ENCODE measurements at regions not wholly inside any gene's neighbourhood (a gene's known extent, or its start where the extent isn't known, plus 50 kb on each side); places are given as distances from the start of the nearest gene placed in this dataset.

DNA sequence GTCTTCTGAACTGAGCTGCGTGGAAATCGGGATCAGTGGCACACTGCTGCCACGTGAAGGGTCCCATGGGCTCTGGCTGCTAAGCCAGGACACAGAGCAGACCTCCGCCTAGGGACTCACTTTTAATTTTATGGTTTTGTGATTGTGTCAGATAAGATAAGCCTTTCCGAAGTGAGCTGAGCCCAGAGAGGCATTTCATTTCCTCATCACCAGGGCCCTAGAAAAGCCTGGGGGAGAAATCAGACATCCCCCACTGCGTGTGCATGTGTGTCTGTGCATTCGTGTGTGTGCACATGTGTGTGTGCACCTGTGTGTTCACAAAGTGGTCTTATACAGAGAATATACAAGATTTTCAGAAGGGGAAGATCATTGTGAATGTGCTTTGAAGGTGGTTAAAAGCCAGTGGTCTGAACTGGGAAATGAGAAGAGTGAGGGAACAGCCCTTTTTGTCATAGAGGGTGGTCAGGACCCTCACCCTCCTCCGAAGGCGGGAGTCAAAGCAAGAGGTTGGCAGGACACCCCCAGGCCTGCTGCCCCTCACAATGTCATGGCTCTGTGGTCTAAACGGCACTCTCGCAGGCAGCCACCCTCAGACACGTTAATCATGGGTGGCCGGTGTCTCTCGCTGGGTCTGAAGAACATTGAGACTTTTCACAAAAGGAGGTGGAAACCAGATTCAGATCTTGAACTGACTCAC, 176.1 kb upstream of the PFKP start:
- TF ChIP-seq, protein P1, sequence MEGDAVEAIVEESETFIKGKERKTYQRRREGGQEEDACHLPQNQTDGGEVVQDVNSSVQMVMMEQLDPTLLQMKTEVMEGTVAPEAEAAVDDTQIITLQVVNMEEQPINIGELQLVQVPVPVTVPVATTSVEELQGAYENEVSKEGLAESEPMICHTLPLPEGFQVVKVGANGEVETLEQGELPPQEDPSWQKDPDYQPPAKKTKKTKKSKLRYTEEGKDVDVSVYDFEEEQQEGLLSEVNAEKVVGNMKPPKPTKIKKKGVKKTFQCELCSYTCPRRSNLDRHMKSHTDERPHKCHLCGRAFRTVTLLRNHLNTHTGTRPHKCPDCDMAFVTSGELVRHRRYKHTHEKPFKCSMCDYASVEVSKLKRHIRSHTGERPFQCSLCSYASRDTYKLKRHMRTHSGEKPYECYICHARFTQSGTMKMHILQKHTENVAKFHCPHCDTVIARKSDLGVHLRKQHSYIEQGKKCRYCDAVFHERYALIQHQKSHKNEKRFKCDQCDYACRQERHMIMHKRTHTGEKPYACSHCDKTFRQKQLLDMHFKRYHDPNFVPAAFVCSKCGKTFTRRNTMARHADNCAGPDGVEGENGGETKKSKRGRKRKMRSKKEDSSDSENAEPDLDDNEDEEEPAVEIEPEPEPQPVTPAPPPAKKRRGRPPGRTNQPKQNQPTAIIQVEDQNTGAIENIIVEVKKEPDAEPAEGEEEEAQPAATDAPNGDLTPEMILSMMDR (IDR thresholded peaks at IDR 0.05) = no peak
- TF ChIP-seq RORB (CRISPR knock-in tag; IDR thresholded peaks at IDR 0.05) (no peak), TCF7 (CRISPR knock-in tag; IDR thresholded peaks at IDR 0.05; ENCODE audit: low read depth) (no peak), ZNF121 (CRISPR knock-in tag; IDR thresholded peaks at IDR 0.05) (no peak), TP53 (CRISPR knock-in tag; IDR thresholded peaks at IDR 0.05) (no peak), NR2C2 (CRISPR knock-in tag; IDR thresholded peaks at IDR 0.05) (no peak), ZNF396 (CRISPR knock-in tag; IDR thresholded peaks at IDR 0.05; ENCODE audit: borderline replicate concordance) (no peak)
- TF ChIP-seq, protein P2, sequence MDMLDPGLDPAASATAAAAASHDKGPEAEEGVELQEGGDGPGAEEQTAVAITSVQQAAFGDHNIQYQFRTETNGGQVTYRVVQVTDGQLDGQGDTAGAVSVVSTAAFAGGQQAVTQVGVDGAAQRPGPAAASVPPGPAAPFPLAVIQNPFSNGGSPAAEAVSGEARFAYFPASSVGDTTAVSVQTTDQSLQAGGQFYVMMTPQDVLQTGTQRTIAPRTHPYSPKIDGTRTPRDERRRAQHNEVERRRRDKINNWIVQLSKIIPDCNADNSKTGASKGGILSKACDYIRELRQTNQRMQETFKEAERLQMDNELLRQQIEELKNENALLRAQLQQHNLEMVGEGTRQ (CRISPR knock-in tag; IDR thresholded peaks at IDR 0.05) = no peak
- TF ChIP-seq, protein P3, sequence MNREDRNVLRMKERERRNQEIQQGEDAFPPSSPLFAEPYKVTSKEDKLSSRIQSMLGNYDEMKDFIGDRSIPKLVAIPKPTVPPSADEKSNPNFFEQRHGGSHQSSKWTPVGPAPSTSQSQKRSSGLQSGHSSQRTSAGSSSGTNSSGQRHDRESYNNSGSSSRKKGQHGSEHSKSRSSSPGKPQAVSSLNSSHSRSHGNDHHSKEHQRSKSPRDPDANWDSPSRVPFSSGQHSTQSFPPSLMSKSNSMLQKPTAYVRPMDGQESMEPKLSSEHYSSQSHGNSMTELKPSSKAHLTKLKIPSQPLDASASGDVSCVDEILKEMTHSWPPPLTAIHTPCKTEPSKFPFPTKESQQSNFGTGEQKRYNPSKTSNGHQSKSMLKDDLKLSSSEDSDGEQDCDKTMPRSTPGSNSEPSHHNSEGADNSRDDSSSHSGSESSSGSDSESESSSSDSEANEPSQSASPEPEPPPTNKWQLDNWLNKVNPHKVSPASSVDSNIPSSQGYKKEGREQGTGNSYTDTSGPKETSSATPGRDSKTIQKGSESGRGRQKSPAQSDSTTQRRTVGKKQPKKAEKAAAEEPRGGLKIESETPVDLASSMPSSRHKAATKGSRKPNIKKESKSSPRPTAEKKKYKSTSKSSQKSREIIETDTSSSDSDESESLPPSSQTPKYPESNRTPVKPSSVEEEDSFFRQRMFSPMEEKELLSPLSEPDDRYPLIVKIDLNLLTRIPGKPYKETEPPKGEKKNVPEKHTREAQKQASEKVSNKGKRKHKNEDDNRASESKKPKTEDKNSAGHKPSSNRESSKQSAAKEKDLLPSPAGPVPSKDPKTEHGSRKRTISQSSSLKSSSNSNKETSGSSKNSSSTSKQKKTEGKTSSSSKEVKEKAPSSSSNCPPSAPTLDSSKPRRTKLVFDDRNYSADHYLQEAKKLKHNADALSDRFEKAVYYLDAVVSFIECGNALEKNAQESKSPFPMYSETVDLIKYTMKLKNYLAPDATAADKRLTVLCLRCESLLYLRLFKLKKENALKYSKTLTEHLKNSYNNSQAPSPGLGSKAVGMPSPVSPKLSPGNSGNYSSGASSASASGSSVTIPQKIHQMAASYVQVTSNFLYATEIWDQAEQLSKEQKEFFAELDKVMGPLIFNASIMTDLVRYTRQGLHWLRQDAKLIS (CRISPR knock-in tag; IDR thresholded peaks at IDR 0.05; ENCODE audit: borderline replicate concordance) = no peak
- TF ChIP-seq, protein P4, sequence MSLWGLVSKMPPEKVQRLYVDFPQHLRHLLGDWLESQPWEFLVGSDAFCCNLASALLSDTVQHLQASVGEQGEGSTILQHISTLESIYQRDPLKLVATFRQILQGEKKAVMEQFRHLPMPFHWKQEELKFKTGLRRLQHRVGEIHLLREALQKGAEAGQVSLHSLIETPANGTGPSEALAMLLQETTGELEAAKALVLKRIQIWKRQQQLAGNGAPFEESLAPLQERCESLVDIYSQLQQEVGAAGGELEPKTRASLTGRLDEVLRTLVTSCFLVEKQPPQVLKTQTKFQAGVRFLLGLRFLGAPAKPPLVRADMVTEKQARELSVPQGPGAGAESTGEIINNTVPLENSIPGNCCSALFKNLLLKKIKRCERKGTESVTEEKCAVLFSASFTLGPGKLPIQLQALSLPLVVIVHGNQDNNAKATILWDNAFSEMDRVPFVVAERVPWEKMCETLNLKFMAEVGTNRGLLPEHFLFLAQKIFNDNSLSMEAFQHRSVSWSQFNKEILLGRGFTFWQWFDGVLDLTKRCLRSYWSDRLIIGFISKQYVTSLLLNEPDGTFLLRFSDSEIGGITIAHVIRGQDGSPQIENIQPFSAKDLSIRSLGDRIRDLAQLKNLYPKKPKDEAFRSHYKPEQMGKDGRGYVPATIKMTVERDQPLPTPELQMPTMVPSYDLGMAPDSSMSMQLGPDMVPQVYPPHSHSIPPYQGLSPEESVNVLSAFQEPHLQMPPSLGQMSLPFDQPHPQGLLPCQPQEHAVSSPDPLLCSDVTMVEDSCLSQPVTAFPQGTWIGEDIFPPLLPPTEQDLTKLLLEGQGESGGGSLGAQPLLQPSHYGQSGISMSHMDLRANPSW (CRISPR knock-in tag; conservative IDR thresholded peaks at IDR 0.05; ENCODE audit: low read depth) = no peak
- TF ChIP-seq, protein P5, sequence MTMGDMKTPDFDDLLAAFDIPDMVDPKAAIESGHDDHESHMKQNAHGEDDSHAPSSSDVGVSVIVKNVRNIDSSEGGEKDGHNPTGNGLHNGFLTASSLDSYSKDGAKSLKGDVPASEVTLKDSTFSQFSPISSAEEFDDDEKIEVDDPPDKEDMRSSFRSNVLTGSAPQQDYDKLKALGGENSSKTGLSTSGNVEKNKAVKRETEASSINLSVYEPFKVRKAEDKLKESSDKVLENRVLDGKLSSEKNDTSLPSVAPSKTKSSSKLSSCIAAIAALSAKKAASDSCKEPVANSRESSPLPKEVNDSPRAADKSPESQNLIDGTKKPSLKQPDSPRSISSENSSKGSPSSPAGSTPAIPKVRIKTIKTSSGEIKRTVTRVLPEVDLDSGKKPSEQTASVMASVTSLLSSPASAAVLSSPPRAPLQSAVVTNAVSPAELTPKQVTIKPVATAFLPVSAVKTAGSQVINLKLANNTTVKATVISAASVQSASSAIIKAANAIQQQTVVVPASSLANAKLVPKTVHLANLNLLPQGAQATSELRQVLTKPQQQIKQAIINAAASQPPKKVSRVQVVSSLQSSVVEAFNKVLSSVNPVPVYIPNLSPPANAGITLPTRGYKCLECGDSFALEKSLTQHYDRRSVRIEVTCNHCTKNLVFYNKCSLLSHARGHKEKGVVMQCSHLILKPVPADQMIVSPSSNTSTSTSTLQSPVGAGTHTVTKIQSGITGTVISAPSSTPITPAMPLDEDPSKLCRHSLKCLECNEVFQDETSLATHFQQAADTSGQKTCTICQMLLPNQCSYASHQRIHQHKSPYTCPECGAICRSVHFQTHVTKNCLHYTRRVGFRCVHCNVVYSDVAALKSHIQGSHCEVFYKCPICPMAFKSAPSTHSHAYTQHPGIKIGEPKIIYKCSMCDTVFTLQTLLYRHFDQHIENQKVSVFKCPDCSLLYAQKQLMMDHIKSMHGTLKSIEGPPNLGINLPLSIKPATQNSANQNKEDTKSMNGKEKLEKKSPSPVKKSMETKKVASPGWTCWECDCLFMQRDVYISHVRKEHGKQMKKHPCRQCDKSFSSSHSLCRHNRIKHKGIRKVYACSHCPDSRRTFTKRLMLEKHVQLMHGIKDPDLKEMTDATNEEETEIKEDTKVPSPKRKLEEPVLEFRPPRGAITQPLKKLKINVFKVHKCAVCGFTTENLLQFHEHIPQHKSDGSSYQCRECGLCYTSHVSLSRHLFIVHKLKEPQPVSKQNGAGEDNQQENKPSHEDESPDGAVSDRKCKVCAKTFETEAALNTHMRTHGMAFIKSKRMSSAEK (CRISPR knock-in tag; IDR thresholded peaks at IDR 0.05; ENCODE audit: borderline replicate concordance) = no peak
- TF ChIP-seq, protein P6, sequence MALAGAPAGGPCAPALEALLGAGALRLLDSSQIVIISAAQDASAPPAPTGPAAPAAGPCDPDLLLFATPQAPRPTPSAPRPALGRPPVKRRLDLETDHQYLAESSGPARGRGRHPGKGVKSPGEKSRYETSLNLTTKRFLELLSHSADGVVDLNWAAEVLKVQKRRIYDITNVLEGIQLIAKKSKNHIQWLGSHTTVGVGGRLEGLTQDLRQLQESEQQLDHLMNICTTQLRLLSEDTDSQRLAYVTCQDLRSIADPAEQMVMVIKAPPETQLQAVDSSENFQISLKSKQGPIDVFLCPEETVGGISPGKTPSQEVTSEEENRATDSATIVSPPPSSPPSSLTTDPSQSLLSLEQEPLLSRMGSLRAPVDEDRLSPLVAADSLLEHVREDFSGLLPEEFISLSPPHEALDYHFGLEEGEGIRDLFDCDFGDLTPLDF (CRISPR knock-in tag; IDR thresholded peaks at IDR 0.05) = no peak
- TF ChIP-seq, protein P7, sequence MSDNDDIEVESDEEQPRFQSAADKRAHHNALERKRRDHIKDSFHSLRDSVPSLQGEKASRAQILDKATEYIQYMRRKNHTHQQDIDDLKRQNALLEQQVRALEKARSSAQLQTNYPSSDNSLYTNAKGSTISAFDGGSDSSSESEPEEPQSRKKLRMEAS (CRISPR knock-in tag; IDR thresholded peaks at IDR 0.05) = no peak
